ENCODE measurements at regions not wholly inside any gene's neighbourhood (a gene's known extent, or its start where the extent isn't known, plus 50 kb on each side); places are given as distances from the start of the nearest gene placed in this dataset.

- H3K27ac ChIP-seq: no peak overlapping the region
- in situ Hi-C loops (cut with MboI; ENCODE audit: low sequenced_read_pairs in 4 of 4) (no loop called here), intact Hi-C loops (cut with DNase I; ENCODE audit: low total_unique reads) (no loop called here)
- H3K36me3 ChIP-seq: no peaks in the 10 kb centered on the region
- ATAC-seq (no peak), DNase-seq (no peak)
- no peaks in the 10 kb centered on the region for H3K27me3 ChIP-seq
- H3K4me3 ChIP-seq: no peak overlapping the region
- TF ChIP-seq POLR2A (IDR thresholded peaks at IDR 0.05): no peak
- TF ChIP-seq CTCF (IDR thresholded peaks at IDR 0.05 in 4 of 5, conservative IDR thresholded peaks at IDR 0.05 in 1 of 5): no peak
- H3K9me3 ChIP-seq: no peaks in the 10 kb centered on the region
- no peaks in the 10 kb centered on the region for H3K4me1 ChIP-seq
These were observed 902.9 kb upstream of the LRRN3 start for GRCh38 chr7:110187877-110188554.

GRCh38 chr7:110204527-110204926, 886.4 kb upstream of the LRRN3 start:
- Histone ChIP-seq H3K36me3 (no peaks in the 10 kb centered on the region), H3K4me1 (no peaks in the 10 kb centered on the region), H3K27me3 (no peaks in the 10 kb centered on the region), H3K27ac (no peak overlapping the region), H3K9me3 (no peaks in the 10 kb centered on the region), H3K4me3 (no peak overlapping the region)
- in situ Hi-C loops (cut with MboI; ENCODE audit: low sequenced_read_pairs in 4 of 4) (no loop called here), intact Hi-C loops (cut with DNase I; ENCODE audit: low total_unique reads) (no loop called here)
- TF ChIP-seq CTCF (IDR thresholded peaks at IDR 0.05 in 4 of 5, conservative IDR thresholded peaks at IDR 0.05 in 1 of 5) (no peak), POLR2A (IDR thresholded peaks at IDR 0.05) (no peak)
- ATAC-seq: no peak
- DNase-seq: no peak

- Histone ChIP-seq H3K36me3 (no peaks in the 10 kb centered on the region), H3K9me3 (no peaks in the 10 kb centered on the region), H3K4me3 (no peak overlapping the region), H3K4me1 (no peaks in the 10 kb centered on the region), H3K27ac (no peak overlapping the region), H3K27me3 (no peaks in the 10 kb centered on the region)
- intact Hi-C loops (cut with DNase I; ENCODE audit: low total_unique reads) (no loop called here), in situ Hi-C loops (cut with MboI; ENCODE audit: low sequenced_read_pairs in 4 of 4) (no loop called here)
- TF ChIP-seq CTCF (IDR thresholded peaks at IDR 0.05 in 4 of 5, conservative IDR thresholded peaks at IDR 0.05 in 1 of 5): no peak
- TF ChIP-seq POLR2A (IDR thresholded peaks at IDR 0.05): no peak
- DNase-seq (no peak), ATAC-seq (no peak)
These were observed 885.0 kb upstream of the LRRN3 start for GRCh38 chr7:110205899-110206298.

- no peak overlapping the region for H3K4me3 ChIP-seq
- no peaks in the 10 kb centered on the region for H3K36me3 ChIP-seq
- no peak for DNase-seq
- no peaks in the 10 kb centered on the region for H3K9me3 ChIP-seq
- in situ Hi-C loops (cut with MboI; ENCODE audit: low sequenced_read_pairs in 4 of 4): no loop called here
- TF ChIP-seq POLR2A (IDR thresholded peaks at IDR 0.05) (no peak), CTCF (IDR thresholded peaks at IDR 0.05 in 4 of 5, conservative IDR thresholded peaks at IDR 0.05 in 1 of 5) (no peak)
- no peaks in the 10 kb centered on the region for H3K27me3 ChIP-seq
- no peaks in the 10 kb centered on the region for H3K4me1 ChIP-seq
- intact Hi-C loops (cut with DNase I; ENCODE audit: low total_unique reads): no loop called here
- H3K27ac ChIP-seq: no peak overlapping the region
- no peak for ATAC-seq
These were observed 881.0 kb upstream of the LRRN3 start for GRCh38 chr7:110209884-110210283.
